Endothelial cell of umbilical vein (primary cell): ENCODE measurements at regions not wholly inside any gene's neighbourhood (a gene's known extent, or its start where the extent isn't known, plus 50 kb on each side); places are given as distances from the start of the nearest gene placed in this dataset.

Experiments
- EZH2 ChIP-seq: IDR thresholded peaks from 2 replicates; pipeline ENCODE4 v1.6.1; 2012; ENCODE audit warnings: borderline replicate concordance, low read depth, mild to moderate bottlenecking, moderate library complexity, low read length, inconsistent platforms; ENCODE audit not compliant: severe bottlenecking
- FOS ChIP-seq: IDR thresholded peaks from 2 replicates; pipeline ENCODE4 v1.6.1; 2011; ENCODE audit warnings: mild to moderate bottlenecking, low read length, moderate library complexity, borderline replicate concordance; ENCODE audit not compliant: insufficient read depth
- GATA2 ChIP-seq: IDR thresholded peaks from 2 replicates; pipeline ENCODE4 v1.7.0; 2011; ENCODE audit warnings: low read depth, mild to moderate bottlenecking, moderate library complexity, mixed read lengths, low read length; ENCODE audit not compliant: insufficient read length, insufficient read depth
- JUN ChIP-seq: IDR thresholded peaks from 2 replicates; pipeline ENCODE4 v1.6.1; 2011; ENCODE audit warnings: borderline replicate concordance, low read depth; ENCODE audit not compliant: insufficient read length, insufficient read depth
- MYC ChIP-seq: IDR thresholded peaks from one replicate; pipeline ENCODE4 v1.6.1; 2011; ENCODE audit warnings: mild to moderate bottlenecking, low read depth, low read length
- POLR2A ChIP-seq: IDR thresholded peaks from 2 replicates; pipeline ENCODE4 v1.6.1; 2012; ENCODE audit warnings: low read depth, mild to moderate bottlenecking, control low read depth, low read length
- POLR2AphosphoS5 ChIP-seq: IDR thresholded peaks from 2 replicates; pipeline ENCODE4 v1.6.1; 2012; ENCODE audit warnings: low read depth, mild to moderate bottlenecking, control low read depth, low read length, moderate library complexity; ENCODE audit not compliant: insufficient read depth
- TF ChIP-seq, protein P1 (sequence below), 2 donors: IDR thresholded peaks; 1 replicate in 1 of 2; 2 replicates in 1 of 2; pipeline ENCODE4 v1.5.1; 2011; ENCODE audit warnings: low read length in 2 of 2, mild to moderate bottlenecking in 2 of 2, moderate library complexity in 2 of 2, control low read depth in 1 of 2, inconsistent platforms in 1 of 2, low read depth in 1 of 2; ENCODE audit not compliant: insufficient read depth in 1 of 2; ENCODE audit errors: extremely low read depth in 1 of 2
- TF ChIP-seq, protein P2 (sequence below): IDR thresholded peaks from 2 replicates; pipeline ENCODE4 v1.6.1; 2011; ENCODE audit not compliant: insufficient read depth, insufficient read length

DNA sequence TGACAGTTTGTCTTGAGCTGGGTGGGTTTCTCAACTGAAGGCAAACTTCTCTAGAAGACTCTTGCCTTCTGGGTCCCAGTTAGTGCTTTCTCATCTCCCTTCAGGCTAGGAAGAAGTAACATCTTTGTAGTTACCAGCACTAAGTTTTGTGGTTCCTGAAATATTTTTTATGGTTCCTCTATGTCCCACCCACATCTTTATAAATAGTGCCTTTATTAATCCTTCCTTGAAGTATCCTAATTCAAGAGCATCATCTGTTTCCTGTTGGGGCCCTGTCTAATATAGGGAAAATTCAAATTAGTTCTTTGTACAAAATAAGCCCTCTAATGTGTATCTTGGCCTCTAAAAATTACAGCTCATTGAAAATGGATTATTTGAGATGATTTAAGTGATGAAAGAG is 147.4 kb upstream of the MAOA start:
- TF ChIP-seq EZH2 (no peak), JUN (no peak), POLR2AphosphoS5 (no peak), POLR2A (no peak), FOS (no peak), MYC (no peak), GATA2 (no peak)
- TF ChIP-seq, protein P1, sequence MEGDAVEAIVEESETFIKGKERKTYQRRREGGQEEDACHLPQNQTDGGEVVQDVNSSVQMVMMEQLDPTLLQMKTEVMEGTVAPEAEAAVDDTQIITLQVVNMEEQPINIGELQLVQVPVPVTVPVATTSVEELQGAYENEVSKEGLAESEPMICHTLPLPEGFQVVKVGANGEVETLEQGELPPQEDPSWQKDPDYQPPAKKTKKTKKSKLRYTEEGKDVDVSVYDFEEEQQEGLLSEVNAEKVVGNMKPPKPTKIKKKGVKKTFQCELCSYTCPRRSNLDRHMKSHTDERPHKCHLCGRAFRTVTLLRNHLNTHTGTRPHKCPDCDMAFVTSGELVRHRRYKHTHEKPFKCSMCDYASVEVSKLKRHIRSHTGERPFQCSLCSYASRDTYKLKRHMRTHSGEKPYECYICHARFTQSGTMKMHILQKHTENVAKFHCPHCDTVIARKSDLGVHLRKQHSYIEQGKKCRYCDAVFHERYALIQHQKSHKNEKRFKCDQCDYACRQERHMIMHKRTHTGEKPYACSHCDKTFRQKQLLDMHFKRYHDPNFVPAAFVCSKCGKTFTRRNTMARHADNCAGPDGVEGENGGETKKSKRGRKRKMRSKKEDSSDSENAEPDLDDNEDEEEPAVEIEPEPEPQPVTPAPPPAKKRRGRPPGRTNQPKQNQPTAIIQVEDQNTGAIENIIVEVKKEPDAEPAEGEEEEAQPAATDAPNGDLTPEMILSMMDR (IDR thresholded peaks at IDR 0.05; ENCODE audit: extremely low read depth in 1 of 2, insufficient read depth in 1 of 2, low read depth in 1 of 2, low read length in 2 of 2) = no peak
- TF ChIP-seq, protein P2, sequence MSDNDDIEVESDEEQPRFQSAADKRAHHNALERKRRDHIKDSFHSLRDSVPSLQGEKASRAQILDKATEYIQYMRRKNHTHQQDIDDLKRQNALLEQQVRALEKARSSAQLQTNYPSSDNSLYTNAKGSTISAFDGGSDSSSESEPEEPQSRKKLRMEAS = no peak
